Stimulated activated CD4-positive, alpha-beta T cell treated with anti-CD3 and anti-CD28 coated beads, Interleukin-2, amount 100 ng/mL, for 4 hours (primary cell): ENCODE measurements at regions not wholly inside any gene's neighbourhood (a gene's known extent, or its start where the extent isn't known, plus 50 kb on each side); places are given as distances from the start of the nearest gene placed in this dataset.
"Not testable (repeated sequence)": the region's sequence is repeated elsewhere in the genome, so short reads cannot be mapped to it uniquely, and the experiment has no call there.

ENCODE experiments used
- DNase-seq: peaks from one replicate; pipeline ENCODE4 v3.0.0-alpha.2; 2020; ENCODE audit warnings: low read depth

- no peak for DNase-seq
These were observed 218.5 kb downstream of the RPS29 start for GRCh38 chr14:49367696-49368095.

- no peak for DNase-seq
These were observed 219.8 kb downstream of the RPS29 start for GRCh38 chr14:49366416-49366815.

- no peak for DNase-seq
These were observed 221.4 kb downstream of the RPS29 start for GRCh38 chr14:49364752-49365117.

- DNase-seq = no peak
These were observed 222.1 kb downstream of the RPS29 start for GRCh38 chr14:49363821-49364751.

GRCh38 chr14:49362916-49363315 lies 223.3 kb downstream of the RPS29 start:
- no peak for DNase-seq

GRCh38 chr14:49339130-49339529 lies 247.1 kb downstream of the RPS29 start:
- no peak for DNase-seq

- DNase-seq = no peak
These were observed 266.4 kb downstream of the RPS29 start for GRCh38 chr14:49319810-49320209.

GRCh38 chr14:49315570-49315969 lies 270.6 kb downstream of the RPS29 start:
- DNase-seq = no peak

GRCh38 chr14:49314737-49315136 lies 271.4 kb downstream of the RPS29 start:
- no peak for DNase-seq

GRCh38 chr14:49313108-49313507 lies 273.1 kb downstream of the RPS29 start:
- DNase-seq = no peak

- no peak for DNase-seq
These were observed 275.9 kb downstream of the RPS29 start for GRCh38 chr14:49310298-49310697.

GRCh38 chr14:49306152-49306751 lies 279.9 kb downstream of the RPS29 start:
- DNase-seq = no peak

- no peak for DNase-seq
These were observed 282.1 kb downstream of the RPS29 start for GRCh38 chr14:49303946-49304516.

GRCh38 chr14:49297102-49297501 lies 289.1 kb downstream of the RPS29 start:
- DNase-seq = no peak

- DNase-seq = no peak
These were observed 291.5 kb downstream of the RPS29 start for GRCh38 chr14:49294621-49295148.

- no peak for DNase-seq
These were observed 299.2 kb downstream of the RPS29 start for GRCh38 chr14:49287004-49287403.

GRCh38 chr14:49286257-49286983 lies 299.8 kb downstream of the RPS29 start:
- no peak for DNase-seq

- DNase-seq = no peak
These were observed 305.6 kb downstream of the RPS29 start for GRCh38 chr14:49280566-49280965.

GRCh38 chr14:49250517-49250916 lies 335.7 kb downstream of the RPS29 start:
- no peak for DNase-seq

GRCh38 chr14:49250109-49250508 lies 336.1 kb downstream of the RPS29 start:
- no peak for DNase-seq

- no peak for DNase-seq
These were observed 337.2 kb downstream of the RPS29 start for GRCh38 chr14:49249022-49249421.

GRCh38 chr14:49243777-49244176 lies 342.4 kb downstream of the RPS29 start:
- DNase-seq = not testable (repeated sequence)
